WTC11 (cell line): ENCODE measurements at regions not wholly inside any gene's neighbourhood (a gene's known extent, or its start where the extent isn't known, plus 50 kb on each side); places are given as distances from the start of the nearest gene placed in this dataset.

ENCODE experiments used
- ATF1 ChIP-seq: sonication (generic); formaldehyde crosslinking; IDR thresholded peaks from 2 replicates; pipeline ENCODE4 v1.8.1; 2023; ENCODE audit warnings: mild to moderate bottlenecking, moderate library complexity, missing genetic modification reagents
- ESRRA ChIP-seq: sonication (generic); formaldehyde crosslinking; IDR thresholded peaks from 2 replicates; pipeline ENCODE4 v1.8.1; 2022; ENCODE audit warnings: mild to moderate bottlenecking, missing genetic modification reagents, borderline replicate concordance
- ETV6 ChIP-seq: sonication (generic); formaldehyde crosslinking; IDR thresholded peaks from 2 replicates; pipeline ENCODE4 v1.8.1; 2022; ENCODE audit warnings: mild to moderate bottlenecking, missing genetic modification reagents
- MXD4 ChIP-seq: fragments of 250-450 bp; sonication (Bioruptor Pico); IDR thresholded peaks from 2 replicates; pipeline ENCODE4 v1.8.0; 2021; ENCODE audit warnings: mild to moderate bottlenecking, moderate library complexity, borderline replicate concordance
- NFYB ChIP-seq: sonication (generic); formaldehyde crosslinking; conservative IDR thresholded peaks from 2 replicates; pipeline ENCODE4 v1.8.0; 2022; ENCODE audit warnings: low read depth, missing genetic modification reagents
- TEAD4 ChIP-seq: sonication (generic); formaldehyde crosslinking; IDR thresholded peaks from 2 replicates; pipeline ENCODE4 v1.8.0; 2022; ENCODE audit warnings: mild to moderate bottlenecking, missing genetic modification reagents
- ZNF121 ChIP-seq: sonication (generic); formaldehyde crosslinking; IDR thresholded peaks from 2 replicates; pipeline ENCODE4 v1.8.0; 2023; ENCODE audit warnings: missing genetic modification reagents
- ZNF396 ChIP-seq: fragments of 250-450 bp; sonication (Bioruptor Pico); IDR thresholded peaks from 2 replicates; pipeline ENCODE4 v1.8.0; 2021; ENCODE audit warnings: mild to moderate bottlenecking, moderate library complexity, borderline replicate concordance
- TF ChIP-seq, protein P1 (sequence below): fragments of 200-600 bp; IDR thresholded peaks from 2 replicates; pipeline ENCODE4 v1.8.0; 2022; ENCODE audit warnings: antibody characterized with exemption
- TF ChIP-seq, protein P2 (sequence below): sonication (generic); formaldehyde crosslinking; IDR thresholded peaks from 2 replicates; pipeline ENCODE4 v1.8.0; 2022; ENCODE audit warnings: mild to moderate bottlenecking, missing genetic modification reagents
- TF ChIP-seq, protein P3 (sequence below): sonication (generic); formaldehyde crosslinking; IDR thresholded peaks from 2 replicates; pipeline ENCODE4 v1.8.1; 2023; ENCODE audit warnings: mild to moderate bottlenecking, missing genetic modification reagents, moderate library complexity
- TF ChIP-seq, protein P4 (sequence below): sonication (generic); formaldehyde crosslinking; IDR thresholded peaks from 2 replicates; pipeline ENCODE4 v1.8.1; 2023; ENCODE audit warnings: mild to moderate bottlenecking, missing genetic modification reagents, moderate library complexity
- TF ChIP-seq, protein P5 (sequence below): sonication (generic); formaldehyde crosslinking; conservative IDR thresholded peaks from 2 replicates; pipeline ENCODE4 v1.8.1; 2022; ENCODE audit warnings: mild to moderate bottlenecking, missing genetic modification reagents

DNA sequence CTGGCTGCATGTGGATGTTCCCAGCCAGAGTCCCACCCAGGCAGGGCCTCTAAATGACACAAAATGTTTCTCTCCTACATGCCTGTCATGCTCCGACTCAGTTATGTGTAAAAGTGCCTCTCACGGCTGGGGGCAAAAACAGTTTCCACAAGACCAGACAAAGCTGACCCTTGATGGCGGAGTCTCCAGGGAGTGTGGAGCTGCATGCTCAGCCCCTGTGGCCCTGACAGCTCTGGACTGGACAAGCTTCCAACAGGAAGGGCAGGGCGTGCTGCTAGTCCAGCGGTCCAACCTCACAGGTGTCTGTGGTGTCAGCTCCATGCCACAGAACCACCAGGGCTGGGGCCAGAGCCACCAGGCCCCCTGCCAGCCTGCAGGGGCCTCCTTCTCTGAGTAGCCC is 149.6 kb downstream of the CRYBB2 start:
- TF ChIP-seq ATF1: no peak
- TF ChIP-seq, protein P1, sequence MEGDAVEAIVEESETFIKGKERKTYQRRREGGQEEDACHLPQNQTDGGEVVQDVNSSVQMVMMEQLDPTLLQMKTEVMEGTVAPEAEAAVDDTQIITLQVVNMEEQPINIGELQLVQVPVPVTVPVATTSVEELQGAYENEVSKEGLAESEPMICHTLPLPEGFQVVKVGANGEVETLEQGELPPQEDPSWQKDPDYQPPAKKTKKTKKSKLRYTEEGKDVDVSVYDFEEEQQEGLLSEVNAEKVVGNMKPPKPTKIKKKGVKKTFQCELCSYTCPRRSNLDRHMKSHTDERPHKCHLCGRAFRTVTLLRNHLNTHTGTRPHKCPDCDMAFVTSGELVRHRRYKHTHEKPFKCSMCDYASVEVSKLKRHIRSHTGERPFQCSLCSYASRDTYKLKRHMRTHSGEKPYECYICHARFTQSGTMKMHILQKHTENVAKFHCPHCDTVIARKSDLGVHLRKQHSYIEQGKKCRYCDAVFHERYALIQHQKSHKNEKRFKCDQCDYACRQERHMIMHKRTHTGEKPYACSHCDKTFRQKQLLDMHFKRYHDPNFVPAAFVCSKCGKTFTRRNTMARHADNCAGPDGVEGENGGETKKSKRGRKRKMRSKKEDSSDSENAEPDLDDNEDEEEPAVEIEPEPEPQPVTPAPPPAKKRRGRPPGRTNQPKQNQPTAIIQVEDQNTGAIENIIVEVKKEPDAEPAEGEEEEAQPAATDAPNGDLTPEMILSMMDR: no peak
- no peak for TF ChIP-seq NFYB (CRISPR knock-in tag)
- TF ChIP-seq, protein P2, sequence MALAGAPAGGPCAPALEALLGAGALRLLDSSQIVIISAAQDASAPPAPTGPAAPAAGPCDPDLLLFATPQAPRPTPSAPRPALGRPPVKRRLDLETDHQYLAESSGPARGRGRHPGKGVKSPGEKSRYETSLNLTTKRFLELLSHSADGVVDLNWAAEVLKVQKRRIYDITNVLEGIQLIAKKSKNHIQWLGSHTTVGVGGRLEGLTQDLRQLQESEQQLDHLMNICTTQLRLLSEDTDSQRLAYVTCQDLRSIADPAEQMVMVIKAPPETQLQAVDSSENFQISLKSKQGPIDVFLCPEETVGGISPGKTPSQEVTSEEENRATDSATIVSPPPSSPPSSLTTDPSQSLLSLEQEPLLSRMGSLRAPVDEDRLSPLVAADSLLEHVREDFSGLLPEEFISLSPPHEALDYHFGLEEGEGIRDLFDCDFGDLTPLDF: no peak
- TF ChIP-seq ZNF396 (CRISPR knock-in tag): no peak
- TF ChIP-seq ETV6: no peak
- TF ChIP-seq, protein P3, sequence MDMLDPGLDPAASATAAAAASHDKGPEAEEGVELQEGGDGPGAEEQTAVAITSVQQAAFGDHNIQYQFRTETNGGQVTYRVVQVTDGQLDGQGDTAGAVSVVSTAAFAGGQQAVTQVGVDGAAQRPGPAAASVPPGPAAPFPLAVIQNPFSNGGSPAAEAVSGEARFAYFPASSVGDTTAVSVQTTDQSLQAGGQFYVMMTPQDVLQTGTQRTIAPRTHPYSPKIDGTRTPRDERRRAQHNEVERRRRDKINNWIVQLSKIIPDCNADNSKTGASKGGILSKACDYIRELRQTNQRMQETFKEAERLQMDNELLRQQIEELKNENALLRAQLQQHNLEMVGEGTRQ (CRISPR knock-in tag): no peak
- no peak for TF ChIP-seq TEAD4
- TF ChIP-seq, protein P4, sequence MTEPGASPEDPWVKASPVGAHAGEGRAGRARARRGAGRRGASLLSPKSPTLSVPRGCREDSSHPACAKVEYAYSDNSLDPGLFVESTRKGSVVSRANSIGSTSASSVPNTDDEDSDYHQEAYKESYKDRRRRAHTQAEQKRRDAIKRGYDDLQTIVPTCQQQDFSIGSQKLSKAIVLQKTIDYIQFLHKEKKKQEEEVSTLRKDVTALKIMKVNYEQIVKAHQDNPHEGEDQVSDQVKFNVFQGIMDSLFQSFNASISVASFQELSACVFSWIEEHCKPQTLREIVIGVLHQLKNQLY: no peak
- TF ChIP-seq, protein P5, sequence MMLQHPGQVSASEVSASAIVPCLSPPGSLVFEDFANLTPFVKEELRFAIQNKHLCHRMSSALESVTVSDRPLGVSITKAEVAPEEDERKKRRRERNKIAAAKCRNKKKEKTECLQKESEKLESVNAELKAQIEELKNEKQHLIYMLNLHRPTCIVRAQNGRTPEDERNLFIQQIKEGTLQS (CRISPR knock-in tag): no peak
- no peak for TF ChIP-seq MXD4 (CRISPR knock-in tag)
- no peak for TF ChIP-seq ZNF121 (CRISPR knock-in tag)
- no peak for TF ChIP-seq ESRRA (CRISPR knock-in tag)
